ENCODE measurements at regions not wholly inside any gene's neighbourhood (a gene's known extent, or its start where the extent isn't known, plus 50 kb on each side); places are given as distances from the start of the nearest gene placed in this dataset.

- Histone ChIP-seq H3K36me3 (ENCODE audit: low read depth) (no peaks in the 10 kb centered on the region), H3K4me1 (ENCODE audit: insufficient read depth, poor library complexity, severe bottlenecking) (peaks cover 22% of the 10 kb centered on the region), H3K9me3 (ENCODE audit: severe bottlenecking) (no peaks in the 10 kb centered on the region), H3K27me3 (ENCODE audit: insufficient read depth, poor library complexity, severe bottlenecking) (no peaks in the 10 kb centered on the region), H3K4me3 (ENCODE audit: severe bottlenecking) (no peak overlapping the region), H3K27ac (ENCODE audit: poor library complexity, severe bottlenecking) (peak overlapping the region; percentile 89)
- ATAC-seq (ENCODE audit: low read depth) = no peak
- no peak for DNase-seq (ENCODE audit: low spot score)
- no peak for TF ChIP-seq CTCF (IDR thresholded peaks at IDR 0.05; ENCODE audit: poor library complexity, severe bottlenecking)
Measured at GRCh38 chr5:82399111-82399510, 121.0 kb upstream of the RPS23 start.

DNA sequence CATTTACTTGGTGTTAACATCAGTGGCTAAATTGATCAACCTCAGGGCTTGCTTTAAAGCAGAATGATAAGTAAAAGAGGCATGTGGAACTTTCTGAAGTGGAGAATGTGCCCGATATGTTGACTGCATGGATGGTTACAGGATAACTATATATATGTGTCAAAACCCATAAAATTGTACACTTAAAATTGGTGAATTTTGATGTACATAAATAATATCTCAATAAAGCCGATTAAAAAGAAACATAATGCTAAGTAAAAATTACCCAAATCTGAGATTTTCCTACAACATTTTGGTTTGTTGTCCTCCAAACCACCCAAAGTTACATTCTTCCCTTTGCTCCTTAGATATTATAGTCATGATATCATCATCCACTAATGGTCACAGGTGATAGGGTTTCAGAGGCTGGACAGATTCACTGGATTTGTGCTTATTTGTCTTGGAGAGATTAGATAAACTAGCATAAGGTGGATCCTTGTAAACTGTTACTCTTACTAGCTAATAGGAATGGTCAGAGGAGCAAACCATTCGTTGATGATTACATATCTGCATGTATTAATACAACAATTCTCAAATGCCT, 119.7 kb upstream of the RPS23 start:
- Histone ChIP-seq H3K36me3 (ENCODE audit: low read depth) (no peaks in the 10 kb centered on the region), H3K27ac (ENCODE audit: poor library complexity, severe bottlenecking) (peak overlapping the region; percentile 89), H3K9me3 (ENCODE audit: severe bottlenecking) (no peaks in the 10 kb centered on the region), H3K4me3 (ENCODE audit: severe bottlenecking) (no peak overlapping the region), H3K27me3 (ENCODE audit: insufficient read depth, poor library complexity, severe bottlenecking) (no peaks in the 10 kb centered on the region), H3K4me1 (ENCODE audit: insufficient read depth, poor library complexity, severe bottlenecking) (peaks cover 22% of the 10 kb centered on the region)
- ATAC-seq (ENCODE audit: low read depth) = no peak
- no peak for DNase-seq (ENCODE audit: low spot score)
- TF ChIP-seq CTCF (IDR thresholded peaks at IDR 0.05; ENCODE audit: poor library complexity, severe bottlenecking) = no peak

- Histone ChIP-seq H3K27me3 (ENCODE audit: insufficient read depth, poor library complexity, severe bottlenecking) (no peaks in the 10 kb centered on the region), H3K27ac (ENCODE audit: poor library complexity, severe bottlenecking) (peak overlapping the region; percentile 89), H3K4me1 (ENCODE audit: insufficient read depth, poor library complexity, severe bottlenecking) (peaks cover 22% of the 10 kb centered on the region), H3K9me3 (ENCODE audit: severe bottlenecking) (no peaks in the 10 kb centered on the region), H3K36me3 (ENCODE audit: low read depth) (no peaks in the 10 kb centered on the region), H3K4me3 (ENCODE audit: severe bottlenecking) (no peak overlapping the region)
- ATAC-seq (ENCODE audit: low read depth) (peak; percentile 99), DNase-seq (ENCODE audit: low spot score) (peak; percentile 92)
- no peak for TF ChIP-seq CTCF (IDR thresholded peaks at IDR 0.05; ENCODE audit: poor library complexity, severe bottlenecking)
Measured at GRCh38 chr5:82396871-82397514, 118.8 kb upstream of the RPS23 start.

GRCh38 chr5:82396396-82396795, 118.2 kb upstream of the RPS23 start:
- H3K27me3 ChIP-seq (ENCODE audit: insufficient read depth, poor library complexity, severe bottlenecking) = no peaks in the 10 kb centered on the region
- no peak for ATAC-seq (ENCODE audit: low read depth)
- no peak for DNase-seq (ENCODE audit: low spot score)
- H3K4me1 ChIP-seq (ENCODE audit: insufficient read depth, poor library complexity, severe bottlenecking) = peaks cover 22% of the 10 kb centered on the region
- peak overlapping the region; percentile 89 for H3K27ac ChIP-seq (ENCODE audit: poor library complexity, severe bottlenecking)
- no peaks in the 10 kb centered on the region for H3K36me3 ChIP-seq (ENCODE audit: low read depth)
- no peak overlapping the region for H3K4me3 ChIP-seq (ENCODE audit: severe bottlenecking)
- TF ChIP-seq CTCF (IDR thresholded peaks at IDR 0.05; ENCODE audit: poor library complexity, severe bottlenecking) = no peak
- no peaks in the 10 kb centered on the region for H3K9me3 ChIP-seq (ENCODE audit: severe bottlenecking)

- peaks cover 26% of the 10 kb centered on the region for H3K4me1 ChIP-seq (ENCODE audit: insufficient read depth, poor library complexity, severe bottlenecking)
- H3K27ac ChIP-seq (ENCODE audit: poor library complexity, severe bottlenecking) = no peak overlapping the region
- no peaks in the 10 kb centered on the region for H3K27me3 ChIP-seq (ENCODE audit: insufficient read depth, poor library complexity, severe bottlenecking)
- H3K36me3 ChIP-seq (ENCODE audit: low read depth) = no peaks in the 10 kb centered on the region
- TF ChIP-seq CTCF (IDR thresholded peaks at IDR 0.05; ENCODE audit: poor library complexity, severe bottlenecking) = no peak
- no peak for ATAC-seq (ENCODE audit: low read depth)
- H3K4me3 ChIP-seq (ENCODE audit: severe bottlenecking) = no peak overlapping the region
- no peak for DNase-seq (ENCODE audit: low spot score)
- H3K9me3 ChIP-seq (ENCODE audit: severe bottlenecking) = no peaks in the 10 kb centered on the region
Measured at GRCh38 chr5:82393951-82394350, 115.8 kb upstream of the RPS23 start.

Measured in RWPE2 (cell line).